KMS-11 (cell line): ENCODE measurements at regions not wholly inside any gene's neighbourhood (a gene's known extent, or its start where the extent isn't known, plus 50 kb on each side); places are given as distances from the start of the nearest gene placed in this dataset.

Experiments used
- H2AFZ ChIP-seq: fragments of 200-600 bp; sonication (generic); 2 replicates; pipeline ENCODE4 v1.6.1; 2016; ENCODE audit warnings: antibody characterized with exemption, mixed run types, low read depth
- H3K27ac ChIP-seq: fragments of 200-600 bp; sonication (generic); 2 replicates; pipeline ENCODE4 v1.6.1; 2016; ENCODE audit warnings: mild to moderate bottlenecking, mixed run types
- H3K27me3 ChIP-seq: fragments of 200-600 bp; sonication (generic); 2 replicates; pipeline ENCODE4 v1.6.1; 2017; ENCODE audit warnings: mild to moderate bottlenecking, low read depth, mixed run types, moderate library complexity; ENCODE audit not compliant: insufficient read depth
- H3K36me3 ChIP-seq: fragments of 200-600 bp; sonication (generic); 2 replicates; pipeline ENCODE4 v1.6.1; 2017; ENCODE audit warnings: mild to moderate bottlenecking, mixed run types; ENCODE audit not compliant: insufficient read depth
- H3K4me1 ChIP-seq: fragments of 200-600 bp; sonication (generic); 2 replicates; pipeline ENCODE4 v1.6.1; 2016; ENCODE audit warnings: mild to moderate bottlenecking, low read depth, mixed run types; ENCODE audit not compliant: poor library complexity, severe bottlenecking
- H3K4me2 ChIP-seq: fragments of 200-600 bp; sonication (generic); 2 replicates; pipeline ENCODE4 v1.7.0; 2016; ENCODE audit warnings: mild to moderate bottlenecking, mixed run types
- H3K4me3 ChIP-seq: fragments of 200-600 bp; sonication (generic); IDR thresholded peaks from 2 replicates; pipeline ENCODE4 v1.6.1; 2017; ENCODE audit warnings: low read depth, low read length, mixed read lengths; ENCODE audit not compliant: insufficient read depth
- H3K79me2 ChIP-seq: fragments of 200-600 bp; sonication (generic); 2 replicates; pipeline ENCODE4 v1.6.1; 2016; ENCODE audit warnings: low read depth, mixed run types; ENCODE audit not compliant: insufficient read depth
- H3K9ac ChIP-seq: fragments of 200-600 bp; sonication (generic); 2 replicates; pipeline ENCODE4 v1.6.1; 2016; ENCODE audit warnings: mild to moderate bottlenecking, mixed run types
- H4K20me1 ChIP-seq: fragments of 200-600 bp; sonication (generic); 2 replicates; pipeline ENCODE4 v1.6.1; 2016; ENCODE audit warnings: mild to moderate bottlenecking, mixed run types; ENCODE audit not compliant: insufficient read depth
- CTCF ChIP-seq: fragments of 200-600 bp; sonication (generic); conservative IDR thresholded peaks from 2 replicates; pipeline ENCODE4 v1.6.1; 2017; ENCODE audit warnings: low read depth, mild to moderate bottlenecking, antibody characterized with exemption, low read length, moderate library complexity, mixed read lengths

DNA sequence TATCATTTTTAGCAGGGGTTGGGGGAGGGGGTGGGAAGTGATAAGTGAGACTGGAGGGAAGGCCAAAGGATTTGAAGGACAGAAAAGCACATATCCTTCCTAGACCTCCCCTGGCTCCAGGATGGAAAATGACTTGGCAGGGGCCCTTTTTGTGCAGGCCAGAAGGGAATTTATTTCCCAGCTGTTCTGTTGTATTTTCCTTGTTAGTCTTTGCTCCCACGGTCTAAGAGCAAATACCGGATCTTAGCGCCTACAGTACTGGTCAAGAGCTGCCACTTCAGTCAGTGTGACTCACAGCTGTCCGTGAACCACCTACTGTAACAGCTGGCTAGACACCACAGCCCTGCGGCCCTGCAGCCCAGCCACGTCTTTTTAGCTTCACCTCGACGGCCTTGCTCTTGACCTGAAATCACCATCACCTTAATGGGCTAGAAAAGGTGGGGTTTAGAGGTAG is 51.0 kb upstream of the ERRFI1 start:
- H3K27ac ChIP-seq, result no peak overlapping the region

DNA sequence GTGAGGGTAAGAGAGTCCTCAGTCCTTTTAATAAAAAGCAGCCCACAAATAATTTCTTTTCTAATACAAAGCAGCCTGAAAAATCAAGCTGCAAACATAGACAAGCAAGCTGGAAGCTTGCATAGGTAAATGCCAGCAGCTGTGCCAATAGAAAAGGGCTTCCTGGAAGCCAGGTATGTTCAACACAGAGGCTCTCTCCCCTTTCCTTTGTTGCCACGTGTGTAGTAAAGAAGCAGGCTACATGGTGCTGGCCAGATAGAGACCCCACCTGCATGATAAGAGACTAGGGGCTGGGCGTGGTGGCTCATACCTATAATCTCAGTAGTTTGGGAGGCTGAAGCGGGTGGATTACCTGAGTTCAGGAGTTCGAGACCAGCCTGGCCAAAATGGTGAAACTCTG is 50.1 kb upstream of the ERRFI1 start:
- Histone ChIP-seq H3K36me3 (no peaks in the 10 kb centered on the region), H3K9ac (no peak overlapping the region), H4K20me1 (no peaks in the 10 kb centered on the region), H3K4me1 (no peaks in the 10 kb centered on the region), H3K27ac (no peak overlapping the region), H2AFZ (no peak overlapping the region), H3K79me2 (no peaks in the 10 kb centered on the region), H3K4me2 (no peak overlapping the region), H3K4me3 (no peak overlapping the region), H3K27me3 (no peaks in the 10 kb centered on the region)
- no peak for TF ChIP-seq CTCF

More for the DNA sequence above, 51.0 kb upstream of the ERRFI1 start:
- H2AFZ ChIP-seq, result no peak overlapping the region
- H3K4me2 ChIP-seq, result no peak overlapping the region
- no peak overlapping the region for H3K4me3 ChIP-seq
- no peaks in the 10 kb centered on the region for H3K36me3 ChIP-seq
- no peak overlapping the region for H3K9ac ChIP-seq
- H3K79me2 ChIP-seq, result no peaks in the 10 kb centered on the region
- no peak for TF ChIP-seq CTCF
- no peaks in the 10 kb centered on the region for H3K27me3 ChIP-seq
- H4K20me1 ChIP-seq, result no peaks in the 10 kb centered on the region
- H3K4me1 ChIP-seq, result no peaks in the 10 kb centered on the region
